Karpas-422 (cell line): ENCODE measurements at regions not wholly inside any gene's neighbourhood (a gene's known extent, or its start where the extent isn't known, plus 50 kb on each side); places are given as distances from the start of the nearest gene placed in this dataset.

Experiments used
- DNase-seq: peaks from one replicate; pipeline ENCODE4 v3.0.0-alpha.2; 2015
- H2AFZ ChIP-seq: fragments of 200-600 bp; sonication (generic); 2 replicates; pipeline ENCODE4 v1.6.1; 2014; ENCODE audit warnings: antibody characterized with exemption, low read length, mixed read lengths
- H3K27ac ChIP-seq: fragments of 200-600 bp; sonication (generic); 2 replicates; pipeline ENCODE4 v1.5.1; 2014; ENCODE audit warnings: mild to moderate bottlenecking, low read length, moderate library complexity
- H3K27me3 ChIP-seq: fragments of 200-600 bp; sonication (generic); 2 replicates; pipeline ENCODE4 v1.6.1; 2014; ENCODE audit warnings: low read length, mixed read lengths
- H3K36me3 ChIP-seq: fragments of 200-600 bp; sonication (generic); 2 replicates; pipeline ENCODE4 v1.6.1; 2014; ENCODE audit warnings: low read length, mixed read lengths; ENCODE audit not compliant: insufficient read depth
- H3K4me1 ChIP-seq: fragments of 200-600 bp; sonication (generic); 2 replicates; pipeline ENCODE4 v1.6.1; 2014; ENCODE audit warnings: mild to moderate bottlenecking, low read length, mixed read lengths
- H3K4me2 ChIP-seq: fragments of 200-600 bp; sonication (generic); 2 replicates; pipeline ENCODE4 v1.6.1; 2014; ENCODE audit warnings: low read length, low read depth, mild to moderate bottlenecking; ENCODE audit not compliant: poor library complexity, severe bottlenecking
- H3K4me3 ChIP-seq: fragments of 200-600 bp; sonication (generic); 2 replicates; pipeline ENCODE4 v1.5.1; 2014; ENCODE audit warnings: mild to moderate bottlenecking, antibody characterized with exemption, low read length, mixed read lengths
- H3K79me2 ChIP-seq: fragments of 200-600 bp; sonication (generic); 2 replicates; pipeline ENCODE4 v1.6.1; 2014; ENCODE audit warnings: mild to moderate bottlenecking, low read length, mixed read lengths
- H3K9ac ChIP-seq: fragments of 200-600 bp; sonication (generic); 2 replicates; pipeline ENCODE4 v1.6.0; 2014; ENCODE audit warnings: low read length
- H3K9me2 ChIP-seq: fragments of 200-600 bp; sonication (generic), shearing (Covaris generic); replicated peaks from 2 replicates; pipeline ENCODE4 v1.6.0; 2014; ENCODE audit warnings: mild to moderate bottlenecking, low read length, moderate library complexity; ENCODE audit not compliant: insufficient read depth
- H3K9me3 ChIP-seq: fragments of 300-700, 200-600 bp; sonication (generic); 2 replicates; pipeline ENCODE4 v1.6.1; 2014; ENCODE audit warnings: low read length, mixed read lengths
- H4K20me1 ChIP-seq: fragments of 200-600 bp; sonication (generic); 2 replicates; pipeline ENCODE4 v1.6.1; 2014; ENCODE audit warnings: mild to moderate bottlenecking, antibody characterized with exemption, low read length, low read depth; ENCODE audit not compliant: insufficient read depth

DNA sequence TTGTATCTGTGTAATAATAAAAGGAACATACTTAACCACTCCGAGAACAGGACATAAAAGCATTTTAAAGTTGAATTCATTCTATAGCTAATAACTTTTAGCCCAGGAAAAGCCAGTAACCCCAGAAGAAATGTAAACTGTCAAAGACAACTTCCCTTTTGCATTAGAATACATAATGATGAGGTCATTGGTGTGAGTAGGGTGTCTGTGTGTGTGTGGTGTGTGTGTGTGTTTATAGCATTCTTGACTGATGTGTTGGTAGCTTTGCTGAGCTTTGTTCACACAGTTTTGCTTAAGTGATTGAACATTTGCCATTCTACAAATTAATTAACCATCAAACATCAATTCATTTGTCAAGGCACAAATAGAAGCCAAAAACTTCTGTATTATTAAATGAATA is 559.6 kb downstream of the ARAP2 start:
- no peak overlapping the region for H3K9ac ChIP-seq
- no peak overlapping the region for H2AFZ ChIP-seq
- H3K9me3 ChIP-seq, result peaks cover 17% of the 10 kb centered on the region
- no peaks in the 10 kb centered on the region for H3K4me1 ChIP-seq
- H4K20me1 ChIP-seq, result no peaks in the 10 kb centered on the region
- DNase-seq, result no peak
- no peak overlapping the region for H3K4me2 ChIP-seq
- H3K27ac ChIP-seq, result no peak overlapping the region
- H3K27me3 ChIP-seq, result no peaks in the 10 kb centered on the region
- H3K4me3 ChIP-seq, result no peak overlapping the region
- H3K36me3 ChIP-seq, result no peaks in the 10 kb centered on the region
- no peaks in the 10 kb centered on the region for H3K79me2 ChIP-seq
- no peaks in the 10 kb centered on the region for H3K9me2 ChIP-seq

DNA sequence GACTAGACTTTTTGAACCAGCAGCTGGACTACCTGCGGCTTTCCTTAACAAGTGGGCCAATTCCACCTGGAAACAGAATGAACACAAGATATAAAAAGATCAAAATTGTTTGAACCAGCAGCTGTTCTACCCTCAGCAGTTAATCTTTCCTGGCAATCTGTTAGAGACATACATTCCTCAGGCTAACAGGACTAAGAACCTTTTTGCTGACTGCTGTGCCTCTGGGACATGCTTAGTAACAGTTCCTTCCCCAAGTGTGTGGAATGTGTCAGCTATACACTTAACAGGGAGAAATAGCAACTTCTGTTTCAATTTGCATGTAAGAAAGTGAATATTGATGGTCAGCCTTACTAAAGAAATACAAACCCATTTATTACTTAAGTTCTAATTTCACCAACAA is 554.4 kb downstream of the ARAP2 start:
- H3K9ac ChIP-seq, result no peak overlapping the region
- no peak for DNase-seq
- no peaks in the 10 kb centered on the region for H4K20me1 ChIP-seq
- no peaks in the 10 kb centered on the region for H3K36me3 ChIP-seq
- no peak overlapping the region for H3K4me3 ChIP-seq
- no peaks in the 10 kb centered on the region for H3K27me3 ChIP-seq
- H3K9me3 ChIP-seq, result peaks cover 15% of the 10 kb centered on the region
- no peak overlapping the region for H3K4me2 ChIP-seq
- H3K27ac ChIP-seq, result no peak overlapping the region
- H3K79me2 ChIP-seq, result no peaks in the 10 kb centered on the region
- no peak overlapping the region for H2AFZ ChIP-seq
- no peaks in the 10 kb centered on the region for H3K9me2 ChIP-seq
- H3K4me1 ChIP-seq, result no peaks in the 10 kb centered on the region

DNA sequence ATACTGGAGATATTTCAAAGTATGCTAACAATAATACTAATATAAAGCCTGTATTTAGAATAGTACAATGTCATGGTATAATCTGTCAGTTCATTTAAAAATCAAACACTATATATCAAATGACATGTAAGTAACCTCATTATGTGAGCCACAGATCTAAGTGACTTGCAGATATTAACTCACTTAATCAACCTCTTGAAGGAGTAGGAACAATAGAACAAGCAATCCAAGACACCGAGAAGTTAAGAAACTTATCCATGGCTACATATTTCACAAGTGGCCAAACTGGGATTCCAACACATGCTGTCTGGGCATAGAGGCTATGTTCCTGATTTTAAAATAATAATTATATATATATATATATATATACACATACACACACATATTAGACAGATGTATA is 554.0 kb downstream of the ARAP2 start:
- Histone ChIP-seq H3K79me2 (no peaks in the 10 kb centered on the region), H3K36me3 (no peaks in the 10 kb centered on the region), H3K9me2 (no peaks in the 10 kb centered on the region), H3K4me2 (no peak overlapping the region), H3K27ac (no peak overlapping the region), H3K9me3 (peaks cover 11% of the 10 kb centered on the region), H3K27me3 (no peaks in the 10 kb centered on the region), H3K9ac (no peak overlapping the region), H3K4me1 (no peaks in the 10 kb centered on the region), H3K4me3 (no peak overlapping the region), H4K20me1 (no peaks in the 10 kb centered on the region), H2AFZ (no peak overlapping the region)
- DNase-seq, result no peak

DNA sequence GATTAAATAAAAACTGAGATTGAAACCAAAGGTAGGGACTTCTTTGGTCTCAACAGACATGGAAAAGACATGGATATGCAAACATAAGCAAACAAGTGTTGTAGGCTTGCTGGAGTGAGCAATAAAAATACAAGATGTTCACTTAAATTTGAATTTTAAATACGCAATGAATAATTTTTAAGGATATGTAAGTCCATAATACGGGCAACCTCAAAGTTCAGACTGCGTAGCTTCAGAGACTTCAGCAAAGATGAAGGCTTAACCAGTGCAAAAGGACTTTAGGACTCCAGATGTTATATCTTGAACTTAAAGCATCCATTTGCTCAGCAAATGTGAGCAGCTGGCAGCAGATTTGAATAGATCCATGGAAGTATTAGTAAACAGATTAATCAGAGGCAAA is 549.3 kb downstream of the ARAP2 start:
- H3K79me2 ChIP-seq, result no peaks in the 10 kb centered on the region
- H2AFZ ChIP-seq, result no peak overlapping the region
- H3K27me3 ChIP-seq, result no peaks in the 10 kb centered on the region
- no peak overlapping the region for H3K4me2 ChIP-seq
- no peaks in the 10 kb centered on the region for H3K4me1 ChIP-seq
- H3K9ac ChIP-seq, result no peak overlapping the region
- H3K9me2 ChIP-seq, result no peaks in the 10 kb centered on the region
- H3K27ac ChIP-seq, result no peak overlapping the region
- H4K20me1 ChIP-seq, result no peaks in the 10 kb centered on the region
- H3K4me3 ChIP-seq, result no peak overlapping the region
- H3K9me3 ChIP-seq, result peaks cover 5% of the 10 kb centered on the region; the same call in 1 of the 2 replicates
- H3K36me3 ChIP-seq, result no peaks in the 10 kb centered on the region
- DNase-seq, result no peak

DNA sequence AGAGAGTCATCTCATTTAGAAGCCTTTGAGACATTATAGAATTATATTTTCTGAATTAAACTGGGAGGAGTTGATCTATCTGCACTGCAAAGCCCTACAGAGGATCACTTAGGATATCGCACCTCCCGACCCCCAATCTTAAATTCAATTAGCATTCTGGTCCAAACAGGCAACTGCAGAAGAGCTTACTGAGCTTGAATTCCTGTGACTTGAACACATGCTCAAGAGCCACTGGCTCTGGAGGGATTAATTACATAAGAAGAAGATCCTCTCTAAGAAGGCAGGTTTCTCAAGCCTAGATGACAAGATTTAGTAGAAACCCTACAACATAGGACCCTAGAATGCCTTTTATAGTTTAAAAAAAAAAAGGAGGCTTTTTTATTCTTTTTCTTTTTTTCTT is 548.9 kb downstream of the ARAP2 start:
- Histone ChIP-seq H3K27me3 (no peaks in the 10 kb centered on the region), H4K20me1 (no peaks in the 10 kb centered on the region), H3K27ac (no peak overlapping the region), H3K36me3 (no peaks in the 10 kb centered on the region), H3K9me3 (peaks cover 5% of the 10 kb centered on the region; the same call in 1 of the 2 replicates), H3K4me3 (no peak overlapping the region), H3K4me2 (no peak overlapping the region), H3K79me2 (no peaks in the 10 kb centered on the region), H3K9ac (no peak overlapping the region), H2AFZ (no peak overlapping the region), H3K9me2 (no peaks in the 10 kb centered on the region), H3K4me1 (no peaks in the 10 kb centered on the region)
- DNase-seq, result no peak

DNA sequence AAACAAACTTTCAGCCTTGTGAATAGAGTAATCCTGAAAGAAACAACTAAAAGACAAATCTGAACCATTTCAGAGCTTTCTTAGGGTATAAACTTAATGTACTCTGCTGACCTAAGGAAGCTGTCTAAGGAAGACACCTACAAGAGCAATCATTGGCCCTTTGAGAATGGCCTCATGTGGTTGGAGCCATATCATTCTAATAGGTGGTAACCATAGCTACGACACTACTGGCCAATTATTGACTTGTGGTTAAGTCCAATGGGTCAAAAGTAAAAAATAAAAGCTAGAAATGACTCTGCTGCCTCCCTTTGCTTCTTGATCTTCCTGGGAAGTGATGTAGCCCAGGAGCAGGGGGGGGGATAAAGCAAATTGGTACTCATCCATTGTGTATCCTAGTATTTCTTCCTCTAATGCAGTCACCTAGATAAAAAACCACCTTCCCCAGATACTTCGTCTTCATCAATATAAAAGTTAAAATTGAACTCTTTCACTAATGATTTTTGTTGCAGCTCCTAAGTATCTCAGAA is 547.0 kb downstream of the ARAP2 start:
- no peak overlapping the region for H3K9ac ChIP-seq
- no peak overlapping the region for H3K4me3 ChIP-seq
- no peaks in the 10 kb centered on the region for H3K36me3 ChIP-seq
- no peaks in the 10 kb centered on the region for H4K20me1 ChIP-seq
- H3K27me3 ChIP-seq, result no peaks in the 10 kb centered on the region
- no peaks in the 10 kb centered on the region for H3K9me2 ChIP-seq
- H3K4me2 ChIP-seq, result no peak overlapping the region
- H3K9me3 ChIP-seq, result peaks cover 9% of the 10 kb centered on the region; the same call in 1 of the 2 replicates
- no peak overlapping the region for H2AFZ ChIP-seq
- no peaks in the 10 kb centered on the region for H3K4me1 ChIP-seq
- no peaks in the 10 kb centered on the region for H3K79me2 ChIP-seq
- DNase-seq, result no peak
- H3K27ac ChIP-seq, result no peak overlapping the region

DNA sequence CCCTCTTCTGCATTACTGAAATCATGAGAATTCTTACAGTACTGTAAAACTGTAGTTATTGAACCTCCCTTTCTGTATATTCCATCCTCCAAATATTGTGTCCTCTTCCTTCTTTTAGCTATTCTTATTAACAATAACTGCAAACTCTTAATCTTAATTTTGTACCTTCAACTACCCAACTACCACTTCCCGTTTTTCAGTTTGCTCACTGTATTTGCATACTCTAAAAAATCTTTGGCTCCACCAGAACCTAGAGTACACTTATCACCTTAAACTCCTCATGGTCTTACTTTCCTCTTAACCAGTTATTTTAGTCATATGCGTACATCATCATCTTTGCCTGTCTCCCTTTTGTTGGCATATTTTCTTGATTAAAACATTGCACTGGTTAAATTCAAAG is 543.7 kb downstream of the ARAP2 start:
- H3K9me3 ChIP-seq, result peaks cover 18% of the 10 kb centered on the region; the same call in 1 of the 2 replicates
- no peaks in the 10 kb centered on the region for H3K79me2 ChIP-seq
- H4K20me1 ChIP-seq, result no peaks in the 10 kb centered on the region
- H3K4me2 ChIP-seq, result no peak overlapping the region
- no peaks in the 10 kb centered on the region for H3K4me1 ChIP-seq
- H3K9ac ChIP-seq, result no peak overlapping the region
- no peaks in the 10 kb centered on the region for H3K36me3 ChIP-seq
- H2AFZ ChIP-seq, result no peak overlapping the region
- no peaks in the 10 kb centered on the region for H3K9me2 ChIP-seq
- DNase-seq, result no peak
- no peak overlapping the region for H3K4me3 ChIP-seq
- H3K27ac ChIP-seq, result no peak overlapping the region
- H3K27me3 ChIP-seq, result no peaks in the 10 kb centered on the region

DNA sequence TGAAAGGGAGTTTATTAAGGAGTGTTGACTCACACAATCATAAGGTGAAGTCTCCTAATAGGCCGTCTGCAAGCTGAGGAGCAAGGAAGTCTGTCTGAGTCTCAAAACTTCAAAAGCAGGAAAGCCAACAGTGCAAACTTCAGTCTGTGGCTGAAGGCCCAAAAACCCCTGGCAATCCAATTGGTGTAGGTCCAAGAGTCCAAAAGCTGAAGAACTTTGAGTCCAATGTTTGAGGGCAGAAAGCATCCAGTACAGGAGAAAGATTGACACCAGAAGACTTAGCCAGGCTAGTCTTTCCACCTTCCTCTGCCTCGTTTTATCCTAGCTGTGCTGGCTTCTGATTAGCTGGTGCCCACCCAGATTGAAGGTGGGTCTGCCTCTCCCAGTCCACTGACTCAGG is 535.2 kb downstream of the ARAP2 start:
- DNase-seq, result no peak
- H3K4me2 ChIP-seq, result no peak overlapping the region
- H3K9me3 ChIP-seq, result peaks cover 39% of the 10 kb centered on the region
- H3K9ac ChIP-seq, result no peak overlapping the region
- H3K79me2 ChIP-seq, result no peaks in the 10 kb centered on the region
- no peak overlapping the region for H2AFZ ChIP-seq
- no peak overlapping the region for H3K27ac ChIP-seq
- H3K36me3 ChIP-seq, result no peaks in the 10 kb centered on the region
- H3K9me2 ChIP-seq, result no peaks in the 10 kb centered on the region
- no peaks in the 10 kb centered on the region for H4K20me1 ChIP-seq
- H3K4me3 ChIP-seq, result no peak overlapping the region
- no peaks in the 10 kb centered on the region for H3K27me3 ChIP-seq
- H3K4me1 ChIP-seq, result no peaks in the 10 kb centered on the region

GRCh38 chr4:35710343-35710742 is 534.0 kb downstream of the ARAP2 start:
- no peak overlapping the region for H2AFZ ChIP-seq
- no peaks in the 10 kb centered on the region for H3K79me2 ChIP-seq
- H4K20me1 ChIP-seq, result no peaks in the 10 kb centered on the region
- H3K4me2 ChIP-seq, result no peak overlapping the region
- H3K4me1 ChIP-seq, result no peaks in the 10 kb centered on the region
- H3K4me3 ChIP-seq, result no peak overlapping the region
- peaks cover 35% of the 10 kb centered on the region for H3K9me3 ChIP-seq
- H3K9ac ChIP-seq, result no peak overlapping the region
- H3K27me3 ChIP-seq, result no peaks in the 10 kb centered on the region
- H3K27ac ChIP-seq, result no peak overlapping the region
- no peaks in the 10 kb centered on the region for H3K9me2 ChIP-seq
- no peak for DNase-seq
- H3K36me3 ChIP-seq, result no peaks in the 10 kb centered on the region
